Bronchial epithelial cell (primary cell): ENCODE measurements at regions not wholly inside any gene's neighbourhood (a gene's known extent, or its start where the extent isn't known, plus 50 kb on each side); places are given as distances from the start of the nearest gene placed in this dataset.
A peak's percentile ranks its signal among the peaks of the same experiment; 100 is the strongest.

Experiments
- DNase-seq: peaks from one replicate; pipeline ENCODE4 v3.0.0-alpha.2; 2010; ENCODE audit warnings: low read depth
- FAIRE-seq: peaks from 2 replicates; lab custom pipeline; 2011; peaks lifted over from hg19 to GRCh38; lab: Jason Lieb, UNC
- H3K27me3 ChIP-seq: 2 replicates; pipeline ENCODE4 v1.5.1; 2011; ENCODE audit warnings: low read length; ENCODE audit not compliant: control insufficient read depth, insufficient read depth
- H3K36me3 ChIP-seq: 2 replicates; pipeline ENCODE4 v1.5.1; 2011; ENCODE audit warnings: low read length; ENCODE audit not compliant: control insufficient read depth, insufficient read depth
- H3K4me3 ChIP-seq: 2 replicates; pipeline ENCODE4 v1.5.1; 2011; ENCODE audit warnings: mild to moderate bottlenecking, low read depth, low read length, control low read depth
- CTCF ChIP-seq: IDR thresholded peaks from 2 replicates; pipeline ENCODE4 v1.5.1; 2011; ENCODE audit warnings: mild to moderate bottlenecking, moderate library complexity, low read length, control low read depth, inconsistent platforms; ENCODE audit not compliant: insufficient read depth, severe bottlenecking

GRCh38 chr2:15731889-15732271 lies 140.2 kb downstream of the DDX1 start:
- peaks cover 30% of the 10 kb centered on the region for H3K27me3 ChIP-seq

GRCh38 chr2:15732341-15733077 lies 140.8 kb downstream of the DDX1 start:
- no peak for FAIRE-seq
- no peak for TF ChIP-seq CTCF
- no peak for DNase-seq
- no peak overlapping the region for H3K4me3 ChIP-seq
- H3K27me3 ChIP-seq, result peaks cover 31% of the 10 kb centered on the region
- H3K36me3 ChIP-seq, result no peaks in the 10 kb centered on the region

More at GRCh38 chr2:15731889-15732271, 140.2 kb downstream of the DDX1 start:
- DNase-seq (no peak), FAIRE-seq (no peak)
- Histone ChIP-seq H3K36me3 (no peaks in the 10 kb centered on the region), H3K4me3 (no peak overlapping the region)
- no peak for TF ChIP-seq CTCF

- no peak for FAIRE-seq
- peak; percentile 15 for DNase-seq
- Histone ChIP-seq H3K27me3 (peaks cover 31% of the 10 kb centered on the region), H3K36me3 (no peaks in the 10 kb centered on the region), H3K4me3 (no peak overlapping the region)
- TF ChIP-seq CTCF, result no peak
Measured at GRCh38 chr2:15733867-15734673, 142.4 kb downstream of the DDX1 start.

- DNase-seq, result no peak
- H3K4me3 ChIP-seq, result no peak overlapping the region
- TF ChIP-seq CTCF, result no peak
- peaks cover 31% of the 10 kb centered on the region for H3K27me3 ChIP-seq
- FAIRE-seq, result no peak
- H3K36me3 ChIP-seq, result no peaks in the 10 kb centered on the region
Measured at GRCh38 chr2:15734674-15735483, 143.2 kb downstream of the DDX1 start.

- H3K36me3 ChIP-seq, result no peaks in the 10 kb centered on the region
- no peak for TF ChIP-seq CTCF
- no peak for FAIRE-seq
- H3K27me3 ChIP-seq, result peaks cover 34% of the 10 kb centered on the region
- H3K4me3 ChIP-seq, result no peak overlapping the region
- DNase-seq, result no peak
Measured at GRCh38 chr2:15735484-15736326, 144.0 kb downstream of the DDX1 start.
